ENCODE measurements at regions not wholly inside any gene's neighbourhood (a gene's known extent, or its start where the extent isn't known, plus 50 kb on each side); places are given as distances from the start of the nearest gene placed in this dataset.

- DNase-seq (ENCODE audit: low read depth), result no peak
- TF ChIP-seq CTCF (IDR thresholded peaks at IDR 0.05; ENCODE audit: insufficient read depth, low read depth, low read length), result no peak
- H3K4me3 ChIP-seq (ENCODE audit: low read depth, low read length), result no peak overlapping the region
Observed at GRCh38 chrX:129034196-129034595, 489.1 kb downstream of the SMARCA1 start.

DNA sequence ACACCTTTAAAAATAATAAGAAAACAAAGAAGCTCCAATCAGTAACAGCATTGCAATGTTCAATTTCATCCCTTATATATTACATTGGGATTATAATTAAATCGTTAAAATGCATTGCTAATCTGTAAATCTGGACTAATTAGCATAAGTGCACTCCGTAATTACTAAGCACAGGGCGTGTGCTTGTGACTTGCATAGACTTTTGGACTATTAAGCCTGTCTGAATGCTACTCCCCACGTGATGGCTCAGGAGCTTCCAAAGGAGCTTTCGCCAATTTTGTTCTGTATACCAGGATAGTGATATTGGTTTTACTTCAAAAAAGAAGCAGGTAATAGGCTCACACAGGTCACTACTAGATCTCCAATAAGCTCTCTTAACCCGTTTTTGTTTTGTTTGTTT is 497.1 kb downstream of the SMARCA1 start:
- no peak for DNase-seq (ENCODE audit: low read depth)

DNA sequence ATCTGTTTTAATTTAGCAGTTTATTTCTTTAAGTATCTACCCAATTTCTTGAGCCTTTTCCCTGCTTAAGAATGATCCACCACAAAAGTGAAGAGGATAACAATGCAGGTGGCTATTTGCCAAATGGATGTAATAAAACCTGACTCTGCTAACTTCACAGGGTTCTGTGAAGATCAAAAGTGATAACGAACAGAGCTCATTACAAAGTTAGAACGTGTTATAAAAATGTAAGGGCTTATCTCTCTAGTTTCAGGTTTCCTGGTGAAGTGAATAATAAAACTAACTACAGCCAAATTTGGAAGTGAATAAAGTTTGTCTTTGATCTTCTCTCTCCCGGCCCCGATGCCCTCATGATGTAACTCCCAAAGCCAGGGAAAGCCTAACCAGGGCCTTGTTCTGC is 497.9 kb downstream of the SMARCA1 start:
- DNase-seq (ENCODE audit: low read depth), result no peak
- TF ChIP-seq CTCF (IDR thresholded peaks at IDR 0.05; ENCODE audit: insufficient read depth, low read depth, low read length), result no peak
- no peak overlapping the region for H3K4me3 ChIP-seq (ENCODE audit: low read depth, low read length)

More for the DNA sequence above, 497.1 kb downstream of the SMARCA1 start:
- H3K4me3 ChIP-seq (ENCODE audit: low read depth, low read length), result no peak overlapping the region
- TF ChIP-seq CTCF (IDR thresholded peaks at IDR 0.05; ENCODE audit: insufficient read depth, low read depth, low read length), result no peak

DNA sequence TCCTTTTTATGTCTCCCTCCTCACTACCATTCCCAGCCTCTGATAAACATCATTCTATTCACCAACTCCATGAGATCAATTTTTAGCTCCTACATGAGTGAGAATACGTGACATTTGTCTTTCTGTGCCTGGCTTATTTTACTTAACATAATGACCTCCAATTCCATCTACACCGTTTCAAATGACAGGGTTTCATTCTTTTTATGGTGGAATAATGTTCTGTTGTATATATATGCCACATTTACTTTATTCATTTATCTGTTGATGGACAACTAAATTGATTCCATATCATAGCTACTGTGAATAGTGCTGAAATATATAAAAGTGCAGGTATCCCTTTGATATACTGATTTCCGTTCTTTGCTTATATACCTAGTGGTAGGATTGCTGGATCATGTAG is 503.9 kb downstream of the SMARCA1 start:
- no peak overlapping the region for H3K4me3 ChIP-seq (ENCODE audit: low read depth, low read length)
- no peak for DNase-seq (ENCODE audit: low read depth)
- TF ChIP-seq CTCF (IDR thresholded peaks at IDR 0.05; ENCODE audit: insufficient read depth, low read depth, low read length), result no peak

DNA sequence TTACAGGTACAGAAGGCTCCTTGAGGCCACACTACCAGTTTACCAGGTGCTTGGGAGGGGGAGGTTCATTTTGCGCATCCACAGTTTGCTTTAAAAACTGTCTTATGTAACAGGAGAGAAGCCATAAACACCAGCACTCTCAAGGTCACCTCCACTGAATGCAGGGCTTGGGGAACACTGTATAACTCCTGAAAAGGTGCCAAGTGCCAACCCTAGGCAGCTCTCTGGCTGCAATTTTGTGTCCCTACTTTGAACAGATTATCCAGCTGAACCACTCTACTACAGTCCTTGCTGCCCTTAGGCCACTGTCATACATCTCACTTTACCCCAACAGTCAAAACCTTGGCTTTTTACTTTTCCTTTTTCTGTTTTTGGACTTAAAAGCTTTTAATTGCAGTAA is 507.9 kb downstream of the SMARCA1 start:
- H3K4me3 ChIP-seq (ENCODE audit: low read depth, low read length), result no peak overlapping the region
- TF ChIP-seq CTCF (IDR thresholded peaks at IDR 0.05; ENCODE audit: insufficient read depth, low read depth, low read length), result no peak
- DNase-seq (ENCODE audit: low read depth), result no peak

DNA sequence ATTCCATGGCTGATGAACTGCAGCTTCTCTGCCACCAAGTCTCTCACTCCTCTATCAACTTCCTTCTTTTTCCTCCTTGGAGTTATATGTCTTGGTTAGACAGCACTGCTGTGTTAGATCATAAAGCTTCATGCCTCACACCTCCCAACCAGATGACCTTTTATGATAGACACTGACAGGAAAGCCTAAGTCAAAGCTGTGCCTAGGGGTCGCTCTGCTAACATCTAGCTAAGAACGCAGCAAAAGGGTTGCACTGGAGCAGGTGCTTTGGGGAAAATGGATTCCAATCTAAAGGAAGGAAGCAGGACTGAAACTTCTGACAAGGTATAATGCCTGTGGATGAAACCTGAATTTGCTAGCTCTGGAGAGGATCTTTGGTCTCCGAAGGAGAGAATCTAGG is 509.7 kb downstream of the SMARCA1 start:
- no peak for TF ChIP-seq CTCF (IDR thresholded peaks at IDR 0.05; ENCODE audit: insufficient read depth, low read depth, low read length)
- H3K4me3 ChIP-seq (ENCODE audit: low read depth, low read length), result no peak overlapping the region

GRCh38 chrX:129007631-129008030 is 515.7 kb downstream of the SMARCA1 start:
- no peak for TF ChIP-seq CTCF (IDR thresholded peaks at IDR 0.05; ENCODE audit: insufficient read depth, low read depth, low read length)
- DNase-seq (ENCODE audit: low read depth), result no peak
- H3K4me3 ChIP-seq (ENCODE audit: low read depth, low read length), result no peak overlapping the region

More for the DNA sequence above, 509.7 kb downstream of the SMARCA1 start:
- DNase-seq (ENCODE audit: low read depth), result no peak

Measured in fibroblast of villous mesenchyme (primary cell).